ENCODE measurements at regions not wholly inside any gene's neighbourhood (a gene's known extent, or its start where the extent isn't known, plus 50 kb on each side); places are given as distances from the start of the nearest gene placed in this dataset.
A peak's percentile ranks its signal among the peaks of the same experiment; 100 is the strongest.

- TF ChIP-seq CTCF (optimal IDR thresholded peaks at IDR 0.05 in 1 of 3, IDR thresholded peaks at IDR 0.05 in 1 of 3, conservative IDR thresholded peaks at IDR 0.05 in 1 of 3; ENCODE audit: extremely low read depth in 1 of 3, insufficient read depth in 2 of 3, low read length in 3 of 3) (peak in 1 of 3 experiments; percentile 31), EZH2 (IDR thresholded peaks at IDR 0.05; ENCODE audit: low read length) (no peak)
These were observed 163.6 kb upstream of the TBC1D5 start for GRCh38 chr3:17905996-17906395.
